ENCODE measurements at regions not wholly inside any gene's neighbourhood (a gene's known extent, or its start where the extent isn't known, plus 50 kb on each side); places are given as distances from the start of the nearest gene placed in this dataset.
"Not testable (repeated sequence)": the region's sequence is repeated elsewhere in the genome, so short reads cannot be mapped to it uniquely, and the experiment has no call there.

- in situ Hi-C loops (cut with HindIII; ENCODE audit: low sequenced_read_pairs): no loop called here
- DNase-seq (ENCODE audit: low spot score): no peak
Observed at GRCh38 chr1:91603409-91603808, 102.8 kb downstream of the CDC7 start.

GRCh38 chr1:91604632-91605031, 104.0 kb downstream of the CDC7 start:
- in situ Hi-C loops (cut with HindIII; ENCODE audit: low sequenced_read_pairs): no loop called here
- DNase-seq (ENCODE audit: low spot score): no peak

GRCh38 chr1:91605566-91605965, 104.9 kb downstream of the CDC7 start:
- in situ Hi-C loops (cut with HindIII; ENCODE audit: low sequenced_read_pairs): no loop called here
- DNase-seq (ENCODE audit: low spot score): no peak

- no peak for DNase-seq (ENCODE audit: low spot score)
- in situ Hi-C loops (cut with HindIII; ENCODE audit: low sequenced_read_pairs): no loop called here
Observed at GRCh38 chr1:91606546-91607078, 106.0 kb downstream of the CDC7 start.

GRCh38 chr1:91607686-91608085, 107.0 kb downstream of the CDC7 start:
- DNase-seq (ENCODE audit: low spot score); in situ Hi-C loops (cut with HindIII; ENCODE audit: low sequenced_read_pairs): not testable (repeated sequence)

- no peak for DNase-seq (ENCODE audit: low spot score)
- in situ Hi-C loops (cut with HindIII; ENCODE audit: low sequenced_read_pairs): no loop called here
Observed at GRCh38 chr1:91608876-91609275, 108.2 kb downstream of the CDC7 start.

- DNase-seq (ENCODE audit: low spot score): no peak
- in situ Hi-C loops (cut with HindIII; ENCODE audit: low sequenced_read_pairs): no loop called here
Observed at GRCh38 chr1:91609551-91609950, 108.9 kb downstream of the CDC7 start.

- DNase-seq (ENCODE audit: low spot score): no peak
- in situ Hi-C loops (cut with HindIII; ENCODE audit: low sequenced_read_pairs): no loop called here
Observed at GRCh38 chr1:91610102-91610501, 109.5 kb downstream of the CDC7 start.

- in situ Hi-C loops (cut with HindIII; ENCODE audit: low sequenced_read_pairs): no loop called here
- no peak for DNase-seq (ENCODE audit: low spot score)
Observed at GRCh38 chr1:91610789-91611188, 110.1 kb downstream of the CDC7 start.

GRCh38 chr1:91611483-91611917, 110.8 kb downstream of the CDC7 start:
- in situ Hi-C loops (cut with HindIII; ENCODE audit: low sequenced_read_pairs): no loop called here
- peak; percentile 29 for DNase-seq (ENCODE audit: low spot score)

- peak; percentile 9 for DNase-seq (ENCODE audit: low spot score)
- in situ Hi-C loops (cut with HindIII; ENCODE audit: low sequenced_read_pairs): no loop called here
Observed at GRCh38 chr1:91613595-91613994, 112.9 kb downstream of the CDC7 start.

GRCh38 chr1:91616712-91617111, 116.1 kb downstream of the CDC7 start:
- DNase-seq (ENCODE audit: low spot score): no peak
- in situ Hi-C loops (cut with HindIII; ENCODE audit: low sequenced_read_pairs): no loop called here

GRCh38 chr1:91617285-91617765, 116.7 kb downstream of the CDC7 start:
- in situ Hi-C loops (cut with HindIII; ENCODE audit: low sequenced_read_pairs): no loop called here
- DNase-seq (ENCODE audit: low spot score): peak; percentile 83

GRCh38 chr1:91619881-91620280, 119.2 kb downstream of the CDC7 start:
- in situ Hi-C loops (cut with HindIII; ENCODE audit: low sequenced_read_pairs): no loop called here

GRCh38 chr1:91621360-91621759, 120.7 kb downstream of the CDC7 start:
- no peak for DNase-seq (ENCODE audit: low spot score)
- in situ Hi-C loops (cut with HindIII; ENCODE audit: low sequenced_read_pairs): no loop called here

More at GRCh38 chr1:91619881-91620280, 119.2 kb downstream of the CDC7 start:
- DNase-seq (ENCODE audit: low spot score): no peak

- no peak for DNase-seq (ENCODE audit: low spot score)
- in situ Hi-C loops (cut with HindIII; ENCODE audit: low sequenced_read_pairs): no loop called here
Observed at GRCh38 chr1:91621907-91622306, 121.3 kb downstream of the CDC7 start.

GRCh38 chr1:91622616-91623015, 122.0 kb downstream of the CDC7 start:
- in situ Hi-C loops (cut with HindIII; ENCODE audit: low sequenced_read_pairs): no loop called here
- peak; percentile 34 for DNase-seq (ENCODE audit: low spot score)

GRCh38 chr1:91623020-91623419, 122.4 kb downstream of the CDC7 start:
- DNase-seq (ENCODE audit: low spot score): no peak
- in situ Hi-C loops (cut with HindIII; ENCODE audit: low sequenced_read_pairs): no loop called here

- in situ Hi-C loops (cut with HindIII; ENCODE audit: low sequenced_read_pairs): no loop called here
Observed at GRCh38 chr1:91624331-91624730, 123.7 kb downstream of the CDC7 start.

More at GRCh38 chr1:91624331-91624730, 123.7 kb downstream of the CDC7 start:
- no peak for DNase-seq (ENCODE audit: low spot score)
